GM19397 (cell line): ENCODE measurements at regions not wholly inside any gene's neighbourhood (a gene's known extent, or its start where the extent isn't known, plus 50 kb on each side); places are given as distances from the start of the nearest gene placed in this dataset.
"Not testable (repeated sequence)": the region's sequence is repeated elsewhere in the genome, so short reads cannot be mapped to it uniquely, and the experiment has no call there.

ENCODE experiments used
- ATAC-seq: cut with Tn5 transposase; IDR thresholded peaks from one replicate; pipeline ENCODE4 v1.9.1; 2021; ENCODE audit warnings: mild to moderate bottlenecking, moderate library complexity; ENCODE audit not compliant: unreplicated experiment

DNA sequence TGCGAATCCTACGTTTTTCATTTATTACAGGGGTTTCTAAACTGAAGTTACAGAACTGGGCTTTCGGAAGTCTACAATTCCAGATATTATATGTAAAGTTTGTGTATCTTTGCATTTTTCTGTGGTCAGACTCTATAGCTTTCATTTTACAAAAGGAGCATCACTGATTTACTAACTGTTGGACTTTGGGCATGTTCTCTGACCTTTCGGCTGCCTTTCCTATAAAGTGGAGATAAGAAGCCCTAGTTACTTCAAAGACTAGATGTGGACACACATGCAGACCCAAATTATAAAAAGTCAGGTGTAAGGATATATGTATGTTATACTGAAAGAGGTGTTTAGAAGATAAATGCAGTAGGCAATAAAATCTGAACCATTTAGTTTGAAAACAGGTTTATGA lies 126.6 kb upstream of the PRKCQ start:
- ATAC-seq = no peak

DNA sequence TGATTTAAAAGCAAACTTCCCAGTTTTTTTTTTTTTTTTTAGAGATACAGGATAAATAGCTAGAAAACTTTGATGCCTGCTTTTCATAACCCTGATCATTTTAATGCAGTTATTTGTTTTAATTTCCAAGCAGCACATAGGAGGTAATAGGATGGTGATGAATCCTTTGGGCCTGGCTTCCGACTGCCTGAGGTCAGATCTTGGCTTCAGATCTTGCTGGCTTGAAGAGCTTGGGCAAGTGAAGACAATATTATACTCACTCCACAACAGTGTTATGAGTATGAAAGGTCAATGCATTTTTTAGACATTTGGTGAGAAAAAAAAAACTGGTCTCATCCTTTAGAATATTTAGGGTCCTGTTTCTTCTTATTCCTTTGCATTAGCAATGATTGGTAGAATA lies 124.8 kb upstream of the PRKCQ start:
- ATAC-seq = no peak

DNA sequence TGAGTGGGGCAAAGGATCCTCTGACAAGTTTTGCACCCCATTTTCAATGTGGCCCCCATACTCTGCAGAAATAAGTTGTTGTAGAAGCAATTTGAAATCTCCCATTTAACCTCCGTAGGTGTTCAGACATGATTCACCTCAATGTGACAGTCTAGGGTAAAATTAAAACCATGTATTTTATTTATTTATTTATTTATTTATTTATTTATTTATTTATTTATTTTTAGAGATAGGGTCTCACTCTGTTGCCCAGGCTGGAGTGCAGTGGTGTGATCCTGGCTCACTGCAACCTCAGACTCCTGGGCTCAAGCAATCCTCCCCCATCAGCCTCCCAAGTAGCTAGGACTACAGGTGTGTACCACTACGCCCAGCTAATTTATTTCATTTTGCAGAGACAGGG lies 122.8 kb upstream of the PRKCQ start:
- ATAC-seq = not testable (repeated sequence)

GRCh38 chr10:6702030-6702429 lies 122.0 kb upstream of the PRKCQ start:
- no peak for ATAC-seq

DNA sequence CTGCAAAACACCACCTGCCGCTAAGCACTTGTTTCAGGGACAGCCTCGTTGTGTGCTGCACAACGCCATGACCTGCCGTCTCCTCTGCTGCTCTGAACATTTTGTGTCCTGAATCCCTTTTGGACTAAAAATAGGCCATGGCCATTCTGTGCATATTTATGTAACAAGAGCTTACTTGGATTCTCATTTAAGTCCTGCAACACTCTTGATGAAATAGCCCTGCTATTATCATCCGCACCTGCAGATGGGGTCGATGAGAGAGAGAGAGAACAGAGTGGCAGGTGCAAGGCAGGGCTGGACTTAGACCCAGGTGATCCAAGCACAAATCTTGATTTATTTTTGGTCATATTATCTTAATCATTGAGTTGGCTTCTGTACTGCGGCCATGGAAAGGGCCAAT lies 121.2 kb upstream of the PRKCQ start:
- ATAC-seq = no peak

DNA sequence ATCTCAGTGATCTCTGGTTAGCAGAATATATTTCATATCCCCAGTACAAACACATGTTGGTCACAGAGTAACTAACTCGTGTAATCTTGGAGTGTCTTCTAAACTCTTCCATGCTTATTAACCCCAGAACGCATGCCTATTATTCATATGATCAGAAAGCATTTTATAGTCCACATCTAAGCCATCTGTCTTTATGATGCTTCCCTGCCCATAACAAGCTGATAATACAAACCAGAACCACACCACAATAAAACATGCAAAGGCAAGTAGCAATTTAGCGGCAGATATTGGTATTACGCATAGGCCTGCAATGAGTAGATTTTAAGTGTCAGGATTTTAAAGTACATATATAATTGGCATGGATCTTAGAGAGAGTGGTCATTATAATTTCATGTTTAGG lies 120.0 kb upstream of the PRKCQ start:
- no peak for ATAC-seq

- ATAC-seq = no peak
Observed at GRCh38 chr10:6699336-6699735, 119.3 kb upstream of the PRKCQ start.

- no peak for ATAC-seq
Observed at GRCh38 chr10:6695519-6695918, 115.4 kb upstream of the PRKCQ start.

- ATAC-seq = no peak
Observed at GRCh38 chr10:6694447-6695140, 114.5 kb upstream of the PRKCQ start.

DNA sequence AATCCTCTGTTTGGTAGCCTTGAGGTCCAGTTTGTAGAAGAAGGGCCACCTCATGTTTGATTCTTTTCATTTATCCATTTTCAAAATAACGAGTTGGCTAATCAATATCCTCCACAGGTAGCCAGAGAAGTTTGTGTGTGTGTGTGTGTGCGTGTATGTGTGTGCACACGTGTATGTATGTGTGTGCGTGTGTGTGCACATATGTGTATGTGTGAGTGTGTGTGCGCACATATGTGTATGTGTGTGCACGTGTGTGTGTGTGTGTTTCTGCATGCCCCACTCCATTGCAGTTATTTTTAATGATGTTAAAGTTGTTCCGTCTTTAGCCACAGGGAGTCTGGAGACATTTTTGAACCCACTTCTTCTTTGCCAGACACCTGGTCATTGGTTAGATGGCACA lies 112.8 kb upstream of the PRKCQ start:
- no peak for ATAC-seq

DNA sequence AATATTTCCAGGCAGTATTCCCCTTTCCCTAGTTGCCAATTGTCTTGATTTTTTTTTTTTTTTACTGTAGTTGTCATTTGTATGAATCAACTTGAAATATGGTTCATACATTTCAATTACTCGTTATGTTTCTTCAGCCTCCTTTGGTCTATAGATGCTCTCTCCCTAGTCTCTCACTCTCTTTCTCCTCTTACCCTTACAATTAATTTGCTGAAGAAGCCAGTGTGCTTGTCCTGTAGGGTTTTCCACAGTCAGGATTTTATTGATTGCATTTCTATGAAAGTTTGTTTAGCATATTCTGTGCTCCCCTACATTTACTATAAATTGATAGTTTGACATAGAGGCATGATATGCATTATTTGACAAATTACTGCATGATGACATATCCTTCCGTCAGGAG lies 112.0 kb upstream of the PRKCQ start:
- ATAC-seq = no peak

DNA sequence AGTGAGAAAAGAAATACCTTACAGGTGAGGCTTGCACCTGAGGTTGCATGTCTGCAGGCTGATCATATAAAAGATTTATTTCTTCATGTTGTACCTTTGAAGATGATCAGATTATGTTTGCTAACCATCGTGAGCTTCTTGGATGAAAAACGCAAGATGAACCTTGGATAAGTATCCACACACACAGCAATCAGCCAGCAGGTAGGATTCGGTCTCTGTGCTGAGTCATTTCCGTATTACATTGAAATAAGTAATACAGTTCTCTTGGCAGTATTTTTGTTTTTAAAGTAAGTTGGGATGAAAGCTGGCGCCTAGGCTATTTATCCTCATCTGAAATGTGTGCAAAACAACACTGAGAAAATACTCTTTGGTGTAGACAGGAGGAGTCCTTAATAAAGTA lies 109.0 kb upstream of the PRKCQ start:
- no peak for ATAC-seq

DNA sequence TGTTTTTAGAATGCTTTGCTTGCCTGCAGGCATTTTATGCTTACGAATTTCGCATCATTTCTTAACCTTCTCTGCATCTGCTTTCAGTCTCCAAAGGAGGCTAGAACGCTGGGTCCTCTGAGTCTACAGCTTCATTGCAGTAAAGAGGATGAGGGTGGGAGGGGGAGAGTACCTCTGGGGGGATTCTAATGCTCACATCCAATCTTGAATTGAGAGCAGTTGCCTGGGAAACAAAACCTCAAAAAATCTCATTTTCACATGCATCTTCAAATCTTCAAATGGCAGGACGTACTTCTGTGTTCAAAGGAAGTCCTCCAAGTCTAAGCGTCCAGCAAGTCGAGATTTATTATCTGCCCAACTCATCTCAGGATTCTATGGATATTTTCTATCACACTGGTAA lies 100.7 kb upstream of the PRKCQ start:
- no peak for ATAC-seq

- ATAC-seq = no peak
Observed at GRCh38 chr10:6678956-6679355, 98.9 kb upstream of the PRKCQ start.

GRCh38 chr10:6678211-6678803 lies 98.2 kb upstream of the PRKCQ start:
- no peak for ATAC-seq

DNA sequence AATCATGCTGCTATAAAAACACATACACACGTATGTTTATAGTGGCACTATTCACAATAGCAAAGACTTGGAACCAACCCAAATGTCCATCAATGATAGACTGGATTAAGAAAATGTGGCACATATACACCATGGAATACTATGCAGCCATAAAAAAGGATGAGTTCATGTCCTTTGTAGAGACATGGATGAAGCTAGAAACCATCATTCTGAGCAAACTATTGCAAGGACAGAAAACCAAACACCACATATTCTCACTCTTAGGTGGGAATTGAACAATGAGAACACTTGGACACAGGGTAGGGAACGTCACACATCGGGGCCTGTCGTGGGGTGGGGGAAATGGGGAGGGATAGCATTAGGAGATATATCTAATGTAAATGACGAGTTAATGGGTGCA lies 97.1 kb upstream of the PRKCQ start:
- not testable (repeated sequence) for ATAC-seq

- ATAC-seq = no peak
Observed at GRCh38 chr10:6674291-6674690, 94.2 kb upstream of the PRKCQ start.

DNA sequence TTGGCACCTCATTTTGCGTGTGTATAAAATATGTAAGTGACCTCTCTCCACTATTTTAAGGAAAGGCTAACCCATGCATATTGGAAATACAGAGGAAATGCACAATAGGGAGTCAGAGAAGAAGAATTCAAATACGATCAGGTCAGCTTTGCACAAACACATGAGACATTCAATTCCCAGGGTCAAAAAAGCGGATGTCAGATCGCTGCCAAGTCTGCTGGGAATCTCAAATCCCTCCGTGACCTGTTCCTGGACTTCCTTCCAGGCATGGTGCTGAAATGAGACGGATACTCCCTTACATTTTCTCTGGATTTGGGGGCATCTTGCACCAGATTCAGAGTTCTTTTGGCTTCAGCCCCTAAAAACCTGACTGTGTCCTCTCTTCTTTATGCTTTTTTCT lies 91.9 kb upstream of the PRKCQ start:
- no peak for ATAC-seq

GRCh38 chr10:6669269-6669859 lies 89.3 kb upstream of the PRKCQ start:
- no peak for ATAC-seq

DNA sequence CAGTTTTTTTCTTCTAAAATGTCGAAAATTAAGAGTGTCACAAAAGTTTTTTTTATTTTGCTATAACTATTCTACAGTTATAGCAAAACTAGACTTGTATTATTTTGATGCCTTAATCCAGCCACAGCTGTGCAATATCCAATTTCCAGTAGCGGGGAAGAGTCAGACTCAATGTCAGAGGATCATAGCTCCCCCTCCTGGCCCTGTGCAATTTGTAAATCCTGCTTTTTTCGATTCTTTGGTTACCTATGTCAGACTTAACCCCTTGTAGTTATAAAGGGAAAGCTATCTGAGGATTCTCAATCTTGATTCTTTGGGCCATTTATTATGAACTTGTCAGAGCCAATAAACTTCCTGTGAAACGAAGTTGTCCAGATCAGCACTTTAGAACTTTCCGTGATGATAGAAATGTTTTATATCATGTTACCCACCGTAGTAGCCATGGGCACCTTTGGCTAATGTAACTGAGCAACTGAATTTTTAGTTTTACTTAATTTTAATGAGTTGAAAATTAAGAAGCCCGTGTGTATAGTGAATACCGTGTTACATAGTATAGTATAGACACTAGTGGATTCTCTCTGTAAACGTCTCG lies 87.7 kb upstream of the PRKCQ start:
- no peak for ATAC-seq

DNA sequence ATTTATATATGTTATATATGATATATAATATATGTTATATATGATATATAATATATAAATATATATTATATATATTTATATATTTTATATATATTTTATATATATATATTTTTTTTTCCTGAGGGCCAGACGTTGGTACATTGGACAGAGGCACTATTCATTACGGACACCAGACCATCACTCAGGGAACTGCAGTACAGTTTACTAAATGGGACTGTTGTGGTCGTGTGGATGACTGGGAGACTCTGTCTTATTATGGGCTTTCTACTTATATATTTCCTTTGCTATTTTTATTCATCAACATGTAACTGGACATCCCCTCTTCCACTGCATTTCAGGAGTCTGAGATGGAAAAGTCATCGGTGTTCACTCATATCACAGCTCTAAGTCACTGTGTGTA lies 87.1 kb upstream of the PRKCQ start:
- no peak for ATAC-seq

GRCh38 chr10:6665847-6666246 lies 85.8 kb upstream of the PRKCQ start:
- no peak for ATAC-seq
